Karpas-422 (cell line): ENCODE measurements at regions not wholly inside any gene's neighbourhood (a gene's known extent, or its start where the extent isn't known, plus 50 kb on each side); places are given as distances from the start of the nearest gene placed in this dataset.

Source experiments
- DNase-seq: peaks from one replicate; pipeline ENCODE4 v3.0.0-alpha.2; 2015
- H2AFZ ChIP-seq: fragments of 200-600 bp; sonication (generic); 2 replicates; pipeline ENCODE4 v1.6.1; 2014; ENCODE audit warnings: antibody characterized with exemption, low read length, mixed read lengths
- H3K27ac ChIP-seq: fragments of 200-600 bp; sonication (generic); 2 replicates; pipeline ENCODE4 v1.5.1; 2014; ENCODE audit warnings: mild to moderate bottlenecking, low read length, moderate library complexity
- H3K27me3 ChIP-seq: fragments of 200-600 bp; sonication (generic); 2 replicates; pipeline ENCODE4 v1.6.1; 2014; ENCODE audit warnings: low read length, mixed read lengths
- H3K36me3 ChIP-seq: fragments of 200-600 bp; sonication (generic); 2 replicates; pipeline ENCODE4 v1.6.1; 2014; ENCODE audit warnings: low read length, mixed read lengths; ENCODE audit not compliant: insufficient read depth
- H3K4me1 ChIP-seq: fragments of 200-600 bp; sonication (generic); 2 replicates; pipeline ENCODE4 v1.6.1; 2014; ENCODE audit warnings: mild to moderate bottlenecking, low read length, mixed read lengths
- H3K4me2 ChIP-seq: fragments of 200-600 bp; sonication (generic); 2 replicates; pipeline ENCODE4 v1.6.1; 2014; ENCODE audit warnings: low read length, low read depth, mild to moderate bottlenecking; ENCODE audit not compliant: poor library complexity, severe bottlenecking
- H3K4me3 ChIP-seq: fragments of 200-600 bp; sonication (generic); 2 replicates; pipeline ENCODE4 v1.5.1; 2014; ENCODE audit warnings: mild to moderate bottlenecking, antibody characterized with exemption, low read length, mixed read lengths
- H3K79me2 ChIP-seq: fragments of 200-600 bp; sonication (generic); 2 replicates; pipeline ENCODE4 v1.6.1; 2014; ENCODE audit warnings: mild to moderate bottlenecking, low read length, mixed read lengths
- H3K9ac ChIP-seq: fragments of 200-600 bp; sonication (generic); 2 replicates; pipeline ENCODE4 v1.6.0; 2014; ENCODE audit warnings: low read length
- H3K9me2 ChIP-seq: fragments of 200-600 bp; sonication (generic), shearing (Covaris generic); replicated peaks from 2 replicates; pipeline ENCODE4 v1.6.0; 2014; ENCODE audit warnings: mild to moderate bottlenecking, low read length, moderate library complexity; ENCODE audit not compliant: insufficient read depth
- H3K9me3 ChIP-seq: fragments of 300-700, 200-600 bp; sonication (generic); 2 replicates; pipeline ENCODE4 v1.6.1; 2014; ENCODE audit warnings: low read length, mixed read lengths
- H4K20me1 ChIP-seq: fragments of 200-600 bp; sonication (generic); 2 replicates; pipeline ENCODE4 v1.6.1; 2014; ENCODE audit warnings: mild to moderate bottlenecking, antibody characterized with exemption, low read length, low read depth; ENCODE audit not compliant: insufficient read depth

- H2AFZ ChIP-seq, result no peak overlapping the region
- H3K4me2 ChIP-seq, result no peak overlapping the region
- H3K9ac ChIP-seq, result no peak overlapping the region
- H3K27ac ChIP-seq, result no peak overlapping the region
- DNase-seq, result no peak
- H4K20me1 ChIP-seq, result no peaks in the 10 kb centered on the region
- peaks cover 12% of the 10 kb centered on the region for H3K9me3 ChIP-seq
- H3K36me3 ChIP-seq, result no peaks in the 10 kb centered on the region
- no peak overlapping the region for H3K4me3 ChIP-seq
- no peaks in the 10 kb centered on the region for H3K4me1 ChIP-seq
- H3K79me2 ChIP-seq, result no peaks in the 10 kb centered on the region
- no peaks in the 10 kb centered on the region for H3K27me3 ChIP-seq
- no peaks in the 10 kb centered on the region for H3K9me2 ChIP-seq
Measured at GRCh38 chr6:22801831-22802230, 232.5 kb downstream of the HDGFL1 start.

GRCh38 chr6:22804620-22805261 is 235.4 kb downstream of the HDGFL1 start:
- Histone ChIP-seq H3K4me3 (no peak overlapping the region), H3K27me3 (no peaks in the 10 kb centered on the region), H2AFZ (no peak overlapping the region), H3K36me3 (no peaks in the 10 kb centered on the region), H4K20me1 (no peaks in the 10 kb centered on the region), H3K9ac (no peak overlapping the region), H3K4me1 (no peaks in the 10 kb centered on the region), H3K4me2 (no peak overlapping the region), H3K79me2 (no peaks in the 10 kb centered on the region), H3K9me2 (no peaks in the 10 kb centered on the region), H3K9me3 (peaks cover 12% of the 10 kb centered on the region), H3K27ac (no peak overlapping the region)
- no peak for DNase-seq

- no peak overlapping the region for H2AFZ ChIP-seq
- H3K36me3 ChIP-seq, result no peaks in the 10 kb centered on the region
- H3K4me1 ChIP-seq, result no peaks in the 10 kb centered on the region
- no peaks in the 10 kb centered on the region for H3K9me2 ChIP-seq
- no peaks in the 10 kb centered on the region for H4K20me1 ChIP-seq
- no peak for DNase-seq
- no peak overlapping the region for H3K9ac ChIP-seq
- H3K27me3 ChIP-seq, result no peaks in the 10 kb centered on the region
- H3K4me3 ChIP-seq, result no peak overlapping the region
- no peaks in the 10 kb centered on the region for H3K79me2 ChIP-seq
- H3K4me2 ChIP-seq, result no peak overlapping the region
- H3K9me3 ChIP-seq, result peaks cover 7% of the 10 kb centered on the region
- H3K27ac ChIP-seq, result no peak overlapping the region
Measured at GRCh38 chr6:22807261-22807660, 237.9 kb downstream of the HDGFL1 start.

- H3K9ac ChIP-seq, result no peak overlapping the region
- no peaks in the 10 kb centered on the region for H4K20me1 ChIP-seq
- no peaks in the 10 kb centered on the region for H3K79me2 ChIP-seq
- no peak overlapping the region for H3K4me2 ChIP-seq
- DNase-seq, result no peak
- no peak overlapping the region for H2AFZ ChIP-seq
- H3K4me3 ChIP-seq, result no peak overlapping the region
- H3K27ac ChIP-seq, result no peak overlapping the region
- H3K4me1 ChIP-seq, result no peaks in the 10 kb centered on the region
- no peaks in the 10 kb centered on the region for H3K27me3 ChIP-seq
- no peaks in the 10 kb centered on the region for H3K9me2 ChIP-seq
- no peaks in the 10 kb centered on the region for H3K36me3 ChIP-seq
- H3K9me3 ChIP-seq, result peaks cover 4% of the 10 kb centered on the region
Measured at GRCh38 chr6:22807818-22808217, 238.5 kb downstream of the HDGFL1 start.

GRCh38 chr6:22808466-22808865 is 239.1 kb downstream of the HDGFL1 start:
- H2AFZ ChIP-seq, result no peak overlapping the region
- no peak overlapping the region for H3K27ac ChIP-seq
- DNase-seq, result no peak
- H3K9me3 ChIP-seq, result peaks cover 2% of the 10 kb centered on the region; the same call in 1 of the 2 replicates
- no peak overlapping the region for H3K9ac ChIP-seq
- no peaks in the 10 kb centered on the region for H3K4me1 ChIP-seq
- H3K4me2 ChIP-seq, result no peak overlapping the region
- no peak overlapping the region for H3K4me3 ChIP-seq
- no peaks in the 10 kb centered on the region for H3K36me3 ChIP-seq
- H3K79me2 ChIP-seq, result no peaks in the 10 kb centered on the region
- no peaks in the 10 kb centered on the region for H3K27me3 ChIP-seq
- H4K20me1 ChIP-seq, result no peaks in the 10 kb centered on the region
- no peaks in the 10 kb centered on the region for H3K9me2 ChIP-seq

- Histone ChIP-seq H3K4me2 (no peak overlapping the region), H3K27me3 (no peaks in the 10 kb centered on the region), H3K9me3 (peaks cover 2% of the 10 kb centered on the region; the same call in 1 of the 2 replicates), H3K4me1 (no peaks in the 10 kb centered on the region), H3K79me2 (no peaks in the 10 kb centered on the region), H3K9ac (no peak overlapping the region), H3K27ac (no peak overlapping the region), H3K36me3 (no peaks in the 10 kb centered on the region), H3K4me3 (no peak overlapping the region), H4K20me1 (no peaks in the 10 kb centered on the region), H3K9me2 (no peaks in the 10 kb centered on the region), H2AFZ (no peak overlapping the region)
- no peak for DNase-seq
Measured at GRCh38 chr6:22809370-22809769, 240.0 kb downstream of the HDGFL1 start.

GRCh38 chr6:22819209-22819608 is 249.8 kb downstream of the HDGFL1 start:
- no peak overlapping the region for H3K27ac ChIP-seq
- no peak overlapping the region for H3K9ac ChIP-seq
- no peaks in the 10 kb centered on the region for H3K79me2 ChIP-seq
- no peak overlapping the region for H2AFZ ChIP-seq
- H3K9me3 ChIP-seq, result peaks cover 7% of the 10 kb centered on the region
- H3K4me1 ChIP-seq, result no peaks in the 10 kb centered on the region
- H3K4me3 ChIP-seq, result no peak overlapping the region
- no peak for DNase-seq
- no peak overlapping the region for H3K4me2 ChIP-seq
- no peaks in the 10 kb centered on the region for H3K36me3 ChIP-seq
- no peaks in the 10 kb centered on the region for H3K27me3 ChIP-seq
- no peaks in the 10 kb centered on the region for H3K9me2 ChIP-seq
- no peaks in the 10 kb centered on the region for H4K20me1 ChIP-seq

- no peaks in the 10 kb centered on the region for H3K36me3 ChIP-seq
- no peaks in the 10 kb centered on the region for H3K79me2 ChIP-seq
- no peak overlapping the region for H2AFZ ChIP-seq
- peaks cover 4% of the 10 kb centered on the region; the same call in 1 of the 2 replicates for H3K9me3 ChIP-seq
- no peak overlapping the region for H3K27ac ChIP-seq
- no peak for DNase-seq
- H3K9ac ChIP-seq, result no peak overlapping the region
- no peaks in the 10 kb centered on the region for H3K27me3 ChIP-seq
- no peaks in the 10 kb centered on the region for H4K20me1 ChIP-seq
- no peaks in the 10 kb centered on the region for H3K4me1 ChIP-seq
- no peaks in the 10 kb centered on the region; the same call in 1 of the 2 replicates for H3K9me2 ChIP-seq
- H3K4me3 ChIP-seq, result no peak overlapping the region
- no peak overlapping the region for H3K4me2 ChIP-seq
Measured at GRCh38 chr6:22821664-22822320, 252.4 kb downstream of the HDGFL1 start.
